Vagina (tissue), 2 donors: ENCODE measurements at regions not wholly inside any gene's neighbourhood (a gene's known extent, or its start where the extent isn't known, plus 50 kb on each side); places are given as distances from the start of the nearest gene placed in this dataset.

Source experiments
- DNase-seq, 2 donors: peaks; one replicate each; pipeline ENCODE4 v3.0.0-alpha.2; 2017; ENCODE audit errors: extremely low spot score in 2 of 2
- H3K27ac ChIP-seq: fragments of 200-600 bp; sonication (generic); one replicate; pipeline ENCODE4 v1.5.1; 2019
- H3K27me3 ChIP-seq: fragments of 200-600 bp; sonication (generic); one replicate; pipeline ENCODE4 v1.5.1; 2019
- H3K36me3 ChIP-seq, 2 donors: fragments of 200-600 bp; sonication (generic); one replicate each; pipeline ENCODE4 v1.5.1; 2017 to 2019
- H3K4me1 ChIP-seq: fragments of 200-600 bp; sonication (generic); one replicate; pipeline ENCODE4 v1.5.1; 2019
- H3K4me3 ChIP-seq, 2 donors: fragments of 200-600 bp; sonication (generic); 1 replicate in 1 of 2; 2 replicates in 1 of 2; pipeline ENCODE4 v1.5.1; 2016 to 2019
- H3K9me3 ChIP-seq: fragments of 200-600 bp; sonication (generic); one replicate; pipeline ENCODE4 v1.5.1; 2019
- CTCF ChIP-seq, 3 experiments: fragments of 450-650 bp in 2 of 3; fragments of 200-600 bp in 1 of 3; sonication (generic) in 1 of 3; IDR thresholded peaks; one replicate each; pipeline ENCODE4 v1.5.1; 2017 to 2019; ENCODE audit warnings: antibody characterized with exemption in 3 of 3, mild to moderate bottlenecking in 2 of 3, moderate library complexity in 2 of 3
- POLR2A ChIP-seq, 2 donors: fragments of 450-650 bp; IDR thresholded peaks; one replicate each; pipeline ENCODE4 v1.6.1; 2017; ENCODE audit warnings: antibody characterized with exemption in 2 of 2, mild to moderate bottlenecking in 2 of 2, moderate library complexity in 2 of 2
- POLR2AphosphoS5 ChIP-seq, 2 donors: sonication (generic); formaldehyde crosslinking; IDR thresholded peaks; one replicate each; pipeline ENCODE4 v1.9.0; 2017; ENCODE audit warnings: antibody characterized with exemption in 2 of 2, mild to moderate bottlenecking in 2 of 2, low read depth in 1 of 2; ENCODE audit not compliant: insufficient read depth in 1 of 2
- intact Hi-C: fragments of 100-400 bp; cut with DNase I; formaldehyde crosslinking; loops from one replicate; pipeline ENCODE4 v1.15.1; 2023

DNA sequence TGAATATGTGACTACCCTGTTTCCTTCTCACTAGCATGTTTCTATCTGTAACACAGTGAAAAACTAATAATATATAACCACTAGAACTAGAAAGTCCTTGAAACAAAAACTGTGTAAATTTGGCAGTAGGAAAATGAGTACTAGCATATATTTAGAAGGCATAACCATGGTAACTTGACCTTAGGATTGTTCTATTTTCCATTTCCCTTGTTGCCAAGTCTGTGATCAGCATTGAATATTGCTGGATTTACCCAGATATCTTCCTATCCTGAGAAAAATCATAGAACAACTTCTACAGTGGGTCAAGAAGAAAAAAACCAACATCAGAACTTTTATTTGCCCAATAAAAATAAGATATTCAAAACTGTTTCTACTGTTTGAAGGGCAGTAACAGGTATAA, 563.9 kb upstream of the NRXN1 start:
- Histone ChIP-seq H3K27me3 (no peaks in the 10 kb centered on the region), H3K9me3 (no peaks in the 10 kb centered on the region), H3K4me3 (no peak overlapping the region), H3K36me3 (no peaks in the 10 kb centered on the region), H3K27ac (no peak overlapping the region), H3K4me1 (no peaks in the 10 kb centered on the region)
- no peak for DNase-seq
- intact Hi-C loops = no loop called here
- no peak for TF ChIP-seq CTCF (IDR thresholded peaks at IDR 0.05)
- no peak for TF ChIP-seq POLR2A (IDR thresholded peaks at IDR 0.05)
- TF ChIP-seq POLR2AphosphoS5 (IDR thresholded peaks at IDR 0.05; ENCODE audit: insufficient read depth in 1 of 2, low read depth in 1 of 2) = no peak

DNA sequence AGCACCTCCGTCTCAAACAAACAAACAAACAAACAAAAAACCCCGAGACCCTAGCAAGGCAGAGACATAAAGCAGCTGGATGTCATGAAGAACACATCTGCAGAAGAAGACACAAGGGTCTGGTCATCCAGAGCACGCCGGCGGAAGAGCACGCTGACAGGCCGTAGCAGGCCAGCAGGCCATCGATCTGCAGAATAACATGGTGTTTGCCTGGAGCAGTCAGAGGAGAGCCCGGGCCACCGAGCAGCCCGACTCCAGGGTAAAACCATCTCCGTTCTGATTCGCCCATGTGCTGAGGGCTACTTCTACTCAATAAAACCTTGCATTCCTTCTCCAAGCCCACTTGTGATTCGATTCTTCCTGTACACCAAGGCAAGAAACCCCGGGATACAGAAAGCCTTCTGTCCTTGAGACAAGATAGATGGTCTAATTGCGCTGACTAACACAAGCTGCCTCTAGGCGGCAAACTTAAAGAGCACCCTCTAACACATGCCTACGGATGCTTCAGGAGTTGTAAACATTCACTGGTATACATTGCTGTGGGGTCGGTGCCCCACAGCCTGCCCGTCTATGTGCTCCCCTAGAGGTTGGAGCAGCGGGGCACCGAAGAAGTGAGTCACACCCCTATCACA, 549.8 kb upstream of the NRXN1 start:
- no peak for TF ChIP-seq CTCF (IDR thresholded peaks at IDR 0.05)
- no peak for TF ChIP-seq POLR2AphosphoS5 (IDR thresholded peaks at IDR 0.05; ENCODE audit: insufficient read depth in 1 of 2, low read depth in 1 of 2)
- TF ChIP-seq POLR2A (IDR thresholded peaks at IDR 0.05) = no peak
- DNase-seq = no peak
- Histone ChIP-seq H3K9me3 (no peaks in the 10 kb centered on the region), H3K27ac (no peak overlapping the region), H3K36me3 (no peaks in the 10 kb centered on the region), H3K4me1 (no peaks in the 10 kb centered on the region), H3K4me3 (no peak overlapping the region), H3K27me3 (no peaks in the 10 kb centered on the region)
- intact Hi-C loops = no loop called here

- no peaks in the 10 kb centered on the region for H3K27me3 ChIP-seq
- no peaks in the 10 kb centered on the region for H3K36me3 ChIP-seq
- H3K27ac ChIP-seq = no peak overlapping the region
- no peak overlapping the region for H3K4me3 ChIP-seq
- no peaks in the 10 kb centered on the region for H3K9me3 ChIP-seq
- no peak for DNase-seq
- intact Hi-C loops = no loop called here
- no peak for TF ChIP-seq POLR2A (IDR thresholded peaks at IDR 0.05)
- no peak for TF ChIP-seq POLR2AphosphoS5 (IDR thresholded peaks at IDR 0.05; ENCODE audit: insufficient read depth in 1 of 2, low read depth in 1 of 2)
- no peak for TF ChIP-seq CTCF (IDR thresholded peaks at IDR 0.05)
- no peaks in the 10 kb centered on the region for H3K4me1 ChIP-seq
These were observed 547.5 kb upstream of the NRXN1 start for GRCh38 chr2:51579412-51579811.

- Histone ChIP-seq H3K4me1 (no peaks in the 10 kb centered on the region), H3K27ac (no peak overlapping the region), H3K36me3 (no peaks in the 10 kb centered on the region), H3K9me3 (no peaks in the 10 kb centered on the region), H3K27me3 (no peaks in the 10 kb centered on the region), H3K4me3 (no peak overlapping the region)
- TF ChIP-seq POLR2AphosphoS5 (IDR thresholded peaks at IDR 0.05; ENCODE audit: insufficient read depth in 1 of 2, low read depth in 1 of 2) (no peak), POLR2A (IDR thresholded peaks at IDR 0.05) (no peak), CTCF (IDR thresholded peaks at IDR 0.05) (no peak)
- no peak for DNase-seq
- intact Hi-C loops = no loop called here
These were observed 543.2 kb upstream of the NRXN1 start for GRCh38 chr2:51575181-51575580.

DNA sequence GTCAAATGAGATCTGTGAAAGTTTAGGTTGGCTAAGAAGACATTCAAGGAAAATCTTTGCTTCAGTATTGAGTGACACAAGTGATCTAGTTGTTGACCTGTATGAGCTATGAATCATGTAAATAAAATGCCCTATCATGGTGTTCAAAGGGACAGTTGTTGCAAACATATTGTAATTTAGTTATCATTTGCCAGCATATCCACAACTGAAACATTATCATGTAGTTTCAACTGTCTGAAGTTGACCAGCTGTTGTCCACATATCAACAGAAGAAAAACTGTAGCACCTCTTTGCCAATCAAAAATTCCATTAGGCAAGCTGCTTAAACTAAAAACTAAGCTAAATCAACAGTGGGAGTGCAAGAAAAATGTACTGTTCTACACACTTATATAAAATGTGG, 527.1 kb upstream of the NRXN1 start:
- no peaks in the 10 kb centered on the region for H3K4me1 ChIP-seq
- no peak for TF ChIP-seq POLR2A (IDR thresholded peaks at IDR 0.05)
- TF ChIP-seq CTCF (IDR thresholded peaks at IDR 0.05) = no peak
- TF ChIP-seq POLR2AphosphoS5 (IDR thresholded peaks at IDR 0.05; ENCODE audit: insufficient read depth in 1 of 2, low read depth in 1 of 2) = no peak
- H3K36me3 ChIP-seq = no peaks in the 10 kb centered on the region
- H3K9me3 ChIP-seq = no peaks in the 10 kb centered on the region
- no peak overlapping the region for H3K4me3 ChIP-seq
- no peaks in the 10 kb centered on the region for H3K27me3 ChIP-seq
- DNase-seq = no peak
- intact Hi-C loops = no loop called here
- no peak overlapping the region for H3K27ac ChIP-seq
